ENCODE measurements at regions not wholly inside any gene's neighbourhood (a gene's known extent, or its start where the extent isn't known, plus 50 kb on each side); places are given as distances from the start of the nearest gene placed in this dataset.

- no peaks in the 10 kb centered on the region for H3K36me3 ChIP-seq (ENCODE audit: control insufficient read depth, insufficient read depth, low read length)
- no peaks in the 10 kb centered on the region for H3K4me1 ChIP-seq (ENCODE audit: control insufficient read depth, insufficient read depth, low read length)
- no peak overlapping the region for H3K4me3 ChIP-seq (ENCODE audit: low read depth, low read length)
- no peak overlapping the region for H3K9ac ChIP-seq (ENCODE audit: low read depth, low read length)
- H3K9me3 ChIP-seq (ENCODE audit: control insufficient read depth, insufficient read depth, low read length), result no peaks in the 10 kb centered on the region
- H3K27me3 ChIP-seq (ENCODE audit: control insufficient read depth, insufficient read depth, low read length), result no peaks in the 10 kb centered on the region
These were observed 440.4 kb downstream of the CCDC85A start for GRCh38 chr2:56624181-56624580.

DNA sequence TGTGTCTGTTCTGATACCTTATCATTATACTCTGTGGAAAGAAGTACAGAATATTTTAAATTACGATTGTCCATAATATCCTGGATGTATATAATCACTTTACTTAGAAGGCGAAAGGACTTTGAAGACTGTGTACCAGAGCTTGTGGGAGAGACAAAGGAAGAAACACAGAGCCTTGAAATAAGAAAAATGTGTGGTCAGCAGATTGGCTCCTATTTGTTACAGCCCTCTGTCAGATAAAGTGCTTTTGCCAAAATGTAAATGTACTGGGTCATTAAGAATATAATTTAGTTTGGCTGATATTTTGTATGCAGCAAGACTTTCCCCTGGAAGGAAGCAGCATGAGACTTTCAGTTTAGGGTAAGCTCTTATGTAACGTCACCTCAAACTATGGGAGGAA is 443.1 kb downstream of the CCDC85A start:
- Histone ChIP-seq H3K27me3 (ENCODE audit: control insufficient read depth, insufficient read depth, low read length) (no peaks in the 10 kb centered on the region), H3K4me3 (ENCODE audit: low read depth, low read length) (no peak overlapping the region), H3K4me1 (ENCODE audit: control insufficient read depth, insufficient read depth, low read length) (no peaks in the 10 kb centered on the region), H3K9ac (ENCODE audit: low read depth, low read length) (no peak overlapping the region), H3K36me3 (ENCODE audit: control insufficient read depth, insufficient read depth, low read length) (no peaks in the 10 kb centered on the region), H3K9me3 (ENCODE audit: control insufficient read depth, insufficient read depth, low read length) (no peaks in the 10 kb centered on the region)

- H3K4me1 ChIP-seq (ENCODE audit: control insufficient read depth, insufficient read depth, low read length), result no peaks in the 10 kb centered on the region
- no peaks in the 10 kb centered on the region for H3K36me3 ChIP-seq (ENCODE audit: control insufficient read depth, insufficient read depth, low read length)
- H3K9ac ChIP-seq (ENCODE audit: low read depth, low read length), result no peak overlapping the region
- no peak overlapping the region for H3K4me3 ChIP-seq (ENCODE audit: low read depth, low read length)
- no peaks in the 10 kb centered on the region for H3K9me3 ChIP-seq (ENCODE audit: control insufficient read depth, insufficient read depth, low read length)
- no peaks in the 10 kb centered on the region for H3K27me3 ChIP-seq (ENCODE audit: control insufficient read depth, insufficient read depth, low read length)
These were observed 446.5 kb downstream of the CCDC85A start for GRCh38 chr2:56630286-56630685.

DNA sequence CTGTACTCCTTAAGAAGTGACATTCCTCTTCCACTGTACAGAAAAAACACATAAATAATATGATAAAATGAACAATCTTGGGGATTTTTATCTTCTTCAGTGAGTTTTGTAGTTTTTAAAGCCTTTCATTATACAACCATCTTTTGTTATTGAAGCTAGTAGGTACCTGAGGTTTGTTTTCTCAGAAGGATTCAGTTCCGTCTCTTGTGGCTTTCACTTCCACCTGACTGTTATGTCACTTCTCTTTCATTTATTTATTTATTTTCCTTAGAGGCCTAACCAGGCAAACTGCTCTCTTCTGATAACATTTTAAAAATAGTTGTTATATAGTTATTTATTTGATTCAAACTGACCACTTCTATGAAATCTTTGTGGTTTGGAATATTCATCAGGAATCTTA is 464.2 kb downstream of the CCDC85A start:
- Histone ChIP-seq H3K27me3 (ENCODE audit: control insufficient read depth, insufficient read depth, low read length) (no peaks in the 10 kb centered on the region), H3K9ac (ENCODE audit: low read depth, low read length) (no peak overlapping the region), H3K36me3 (ENCODE audit: control insufficient read depth, insufficient read depth, low read length) (no peaks in the 10 kb centered on the region), H3K4me1 (ENCODE audit: control insufficient read depth, insufficient read depth, low read length) (no peaks in the 10 kb centered on the region), H3K9me3 (ENCODE audit: control insufficient read depth, insufficient read depth, low read length) (no peaks in the 10 kb centered on the region), H3K4me3 (ENCODE audit: low read depth, low read length) (no peak overlapping the region)

DNA sequence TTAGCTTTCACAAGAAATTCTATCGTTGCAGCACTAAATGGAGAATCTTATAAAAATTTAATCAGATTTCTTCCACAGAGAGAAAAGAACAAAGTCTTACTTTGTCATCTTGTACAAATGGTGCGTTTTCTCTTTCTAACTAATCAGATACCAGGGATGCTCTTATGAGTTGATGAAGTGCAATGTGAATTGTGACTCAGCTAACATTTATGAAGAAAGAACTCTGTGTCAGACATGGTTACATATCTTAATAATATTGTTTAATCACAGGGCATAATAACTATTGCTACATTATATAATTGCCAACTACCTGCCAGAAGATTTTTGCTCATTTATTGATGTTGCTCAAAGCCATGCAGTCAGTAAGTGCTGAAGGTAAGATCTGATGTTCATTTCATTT is 465.0 kb downstream of the CCDC85A start:
- Histone ChIP-seq H3K9ac (ENCODE audit: low read depth, low read length) (no peak overlapping the region), H3K4me3 (ENCODE audit: low read depth, low read length) (no peak overlapping the region), H3K4me1 (ENCODE audit: control insufficient read depth, insufficient read depth, low read length) (no peaks in the 10 kb centered on the region), H3K36me3 (ENCODE audit: control insufficient read depth, insufficient read depth, low read length) (no peaks in the 10 kb centered on the region), H3K9me3 (ENCODE audit: control insufficient read depth, insufficient read depth, low read length) (no peaks in the 10 kb centered on the region), H3K27me3 (ENCODE audit: control insufficient read depth, insufficient read depth, low read length) (no peaks in the 10 kb centered on the region)

- Histone ChIP-seq H3K4me3 (ENCODE audit: low read depth, low read length) (no peak overlapping the region), H3K4me1 (ENCODE audit: control insufficient read depth, insufficient read depth, low read length) (no peaks in the 10 kb centered on the region), H3K27me3 (ENCODE audit: control insufficient read depth, insufficient read depth, low read length) (no peaks in the 10 kb centered on the region), H3K9ac (ENCODE audit: low read depth, low read length) (no peak overlapping the region), H3K9me3 (ENCODE audit: control insufficient read depth, insufficient read depth, low read length) (no peaks in the 10 kb centered on the region), H3K36me3 (ENCODE audit: control insufficient read depth, insufficient read depth, low read length) (no peaks in the 10 kb centered on the region)
These were observed 471.1 kb downstream of the CCDC85A start for GRCh38 chr2:56654936-56655335.

DNA sequence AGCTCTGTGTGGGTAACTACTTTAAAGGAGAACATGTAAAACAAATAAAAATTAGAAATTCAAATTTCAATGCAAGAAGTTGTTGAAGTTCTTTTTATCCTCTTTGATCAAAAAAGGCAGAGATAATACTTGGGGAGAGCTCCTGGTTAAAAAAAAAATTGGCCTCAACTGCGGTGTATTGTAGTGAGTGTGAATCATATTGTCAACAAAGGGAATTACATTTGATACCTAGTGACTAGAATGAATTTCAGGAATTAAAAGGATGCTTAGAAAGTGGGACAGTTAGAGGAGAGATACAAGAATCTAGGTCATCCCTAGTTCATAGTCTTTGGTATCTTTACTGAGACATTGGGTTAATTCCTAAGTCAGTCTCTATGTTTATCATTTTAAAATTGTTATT is 473.0 kb downstream of the CCDC85A start:
- H3K4me1 ChIP-seq (ENCODE audit: control insufficient read depth, insufficient read depth, low read length), result no peaks in the 10 kb centered on the region
- H3K4me3 ChIP-seq (ENCODE audit: low read depth, low read length), result no peak overlapping the region
- H3K9me3 ChIP-seq (ENCODE audit: control insufficient read depth, insufficient read depth, low read length), result no peaks in the 10 kb centered on the region
- no peaks in the 10 kb centered on the region for H3K36me3 ChIP-seq (ENCODE audit: control insufficient read depth, insufficient read depth, low read length)
- no peaks in the 10 kb centered on the region for H3K27me3 ChIP-seq (ENCODE audit: control insufficient read depth, insufficient read depth, low read length)
- H3K9ac ChIP-seq (ENCODE audit: low read depth, low read length), result no peak overlapping the region

DNA sequence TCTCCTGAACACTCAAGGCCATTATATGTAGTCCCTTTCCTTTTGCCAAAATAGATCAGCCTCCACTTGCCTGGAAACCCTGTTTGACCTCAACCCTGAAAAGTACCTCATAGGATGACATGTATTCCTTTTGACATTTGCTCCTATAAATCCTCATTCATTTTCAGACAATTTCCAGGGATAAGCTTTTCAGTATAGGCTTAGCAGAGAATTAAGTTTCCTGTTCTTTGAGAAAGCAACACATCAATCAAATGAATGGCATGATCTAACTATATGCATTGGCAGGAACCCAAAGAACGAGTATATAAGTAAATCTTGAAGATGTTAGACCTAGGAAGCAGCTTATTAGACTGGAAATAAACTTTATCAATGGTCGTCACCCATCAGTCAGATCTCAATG is 483.0 kb downstream of the CCDC85A start:
- Histone ChIP-seq H3K36me3 (ENCODE audit: control insufficient read depth, insufficient read depth, low read length) (no peaks in the 10 kb centered on the region), H3K9me3 (ENCODE audit: control insufficient read depth, insufficient read depth, low read length) (no peaks in the 10 kb centered on the region), H3K4me1 (ENCODE audit: control insufficient read depth, insufficient read depth, low read length) (no peaks in the 10 kb centered on the region), H3K9ac (ENCODE audit: low read depth, low read length) (no peak overlapping the region), H3K4me3 (ENCODE audit: low read depth, low read length) (no peak overlapping the region), H3K27me3 (ENCODE audit: control insufficient read depth, insufficient read depth, low read length) (no peaks in the 10 kb centered on the region)

DNA sequence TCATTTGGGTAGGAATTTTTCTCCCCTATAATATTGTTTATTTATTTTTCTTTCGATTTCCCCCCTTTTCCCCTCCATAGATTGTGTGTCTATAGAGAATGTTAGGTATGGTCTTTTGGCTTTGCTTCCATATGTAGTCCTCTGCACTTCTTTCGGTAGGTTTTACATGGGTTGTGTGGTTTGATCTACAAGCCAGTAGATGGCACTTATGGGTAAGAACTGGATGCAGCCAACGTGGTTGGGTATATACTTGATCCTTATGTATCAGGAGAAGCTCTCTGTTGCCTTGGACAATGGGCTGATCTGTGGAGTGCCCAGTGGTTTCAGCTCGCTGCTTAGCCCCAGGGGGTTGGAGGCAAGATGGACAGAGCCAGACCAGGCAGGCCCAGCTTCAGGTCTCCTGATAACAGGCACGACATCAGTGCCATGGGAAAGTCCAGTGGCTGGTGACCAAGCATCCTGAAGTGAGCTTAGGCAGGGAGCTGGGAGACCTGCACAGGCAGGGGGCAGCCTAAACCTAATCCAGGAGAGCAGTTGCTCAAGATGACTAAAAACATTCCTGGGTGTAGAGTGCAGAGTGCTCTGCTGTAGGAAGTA is 488.3 kb downstream of the CCDC85A start:
- no peaks in the 10 kb centered on the region for H3K27me3 ChIP-seq (ENCODE audit: control insufficient read depth, insufficient read depth, low read length)
- H3K4me1 ChIP-seq (ENCODE audit: control insufficient read depth, insufficient read depth, low read length), result no peaks in the 10 kb centered on the region
- no peak overlapping the region for H3K9ac ChIP-seq (ENCODE audit: low read depth, low read length)
- H3K4me3 ChIP-seq (ENCODE audit: low read depth, low read length), result no peak overlapping the region
- no peaks in the 10 kb centered on the region for H3K9me3 ChIP-seq (ENCODE audit: control insufficient read depth, insufficient read depth, low read length)
- no peaks in the 10 kb centered on the region for H3K36me3 ChIP-seq (ENCODE audit: control insufficient read depth, insufficient read depth, low read length)

- H3K36me3 ChIP-seq (ENCODE audit: control insufficient read depth, insufficient read depth, low read length), result no peaks in the 10 kb centered on the region
- no peak overlapping the region for H3K4me3 ChIP-seq (ENCODE audit: low read depth, low read length)
- H3K27me3 ChIP-seq (ENCODE audit: control insufficient read depth, insufficient read depth, low read length), result no peaks in the 10 kb centered on the region
- H3K9ac ChIP-seq (ENCODE audit: low read depth, low read length), result no peak overlapping the region
- no peaks in the 10 kb centered on the region for H3K4me1 ChIP-seq (ENCODE audit: control insufficient read depth, insufficient read depth, low read length)
- no peaks in the 10 kb centered on the region for H3K9me3 ChIP-seq (ENCODE audit: control insufficient read depth, insufficient read depth, low read length)
These were observed 490.3 kb downstream of the CCDC85A start for GRCh38 chr2:56674084-56674483.

DNA sequence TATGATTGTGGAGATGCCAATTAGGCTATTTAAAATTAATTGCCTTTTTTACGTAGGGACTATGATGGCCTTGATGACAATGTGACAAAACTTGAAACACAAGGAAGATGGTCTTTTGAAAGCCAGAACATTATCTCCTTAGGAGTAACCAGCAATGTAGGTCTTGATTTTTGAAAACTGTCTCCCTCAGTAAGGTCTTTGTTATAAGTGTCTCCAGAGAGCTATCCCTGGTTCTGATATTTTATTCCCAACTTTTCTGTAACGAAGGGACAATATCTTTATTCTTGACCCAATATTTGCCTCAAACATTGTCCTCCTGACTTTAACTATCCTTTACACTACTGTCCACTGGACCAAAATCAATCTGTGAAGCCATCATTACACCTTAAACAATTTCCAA is 493.2 kb downstream of the CCDC85A start:
- Histone ChIP-seq H3K27me3 (ENCODE audit: control insufficient read depth, insufficient read depth, low read length) (no peaks in the 10 kb centered on the region), H3K9me3 (ENCODE audit: control insufficient read depth, insufficient read depth, low read length) (no peaks in the 10 kb centered on the region), H3K9ac (ENCODE audit: low read depth, low read length) (no peak overlapping the region), H3K4me3 (ENCODE audit: low read depth, low read length) (no peak overlapping the region), H3K4me1 (ENCODE audit: control insufficient read depth, insufficient read depth, low read length) (no peaks in the 10 kb centered on the region), H3K36me3 (ENCODE audit: control insufficient read depth, insufficient read depth, low read length) (no peaks in the 10 kb centered on the region)

DNA sequence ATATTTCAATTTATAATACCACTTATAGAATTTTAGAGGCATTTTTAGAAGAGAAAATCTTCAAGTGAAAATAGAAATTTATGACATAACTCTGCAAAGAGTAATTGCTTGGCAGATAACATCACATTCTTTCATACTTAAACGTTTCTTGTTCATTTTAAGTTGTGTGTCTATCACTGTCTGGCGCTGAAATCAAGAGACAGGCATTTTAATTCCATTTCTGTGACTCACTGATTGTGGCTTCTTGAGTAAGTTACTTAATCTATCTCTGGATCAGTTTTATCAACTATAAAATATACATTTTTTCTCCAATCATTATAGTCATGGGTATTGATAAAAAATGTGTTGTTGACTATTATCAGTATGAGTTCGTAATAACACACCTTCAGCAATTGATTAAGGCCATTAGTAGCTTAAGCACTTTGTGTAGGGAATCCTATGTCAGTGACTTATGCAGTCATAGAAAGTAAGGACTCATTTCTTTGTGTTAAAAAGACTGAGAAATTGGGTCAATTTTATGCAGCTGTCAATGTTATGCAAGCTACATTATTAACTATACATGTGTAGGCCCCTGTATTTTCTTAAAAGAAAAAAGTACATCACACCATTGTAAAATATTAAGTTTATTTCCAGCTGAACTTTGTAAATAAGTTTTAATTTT is 497.3 kb downstream of the CCDC85A start:
- no peaks in the 10 kb centered on the region for H3K9me3 ChIP-seq (ENCODE audit: control insufficient read depth, insufficient read depth, low read length)
- no peaks in the 10 kb centered on the region for H3K27me3 ChIP-seq (ENCODE audit: control insufficient read depth, insufficient read depth, low read length)
- no peak overlapping the region for H3K4me3 ChIP-seq (ENCODE audit: low read depth, low read length)
- no peak overlapping the region for H3K9ac ChIP-seq (ENCODE audit: low read depth, low read length)
- no peaks in the 10 kb centered on the region for H3K36me3 ChIP-seq (ENCODE audit: control insufficient read depth, insufficient read depth, low read length)
- H3K4me1 ChIP-seq (ENCODE audit: control insufficient read depth, insufficient read depth, low read length), result no peaks in the 10 kb centered on the region
